Stimulated activated CD4-positive, alpha-beta T cell treated with anti-CD3 and anti-CD28 coated beads, Interleukin-4, amount 100 ng/mL, for 4 hours (primary cell): ENCODE measurements at regions not wholly inside any gene's neighbourhood (a gene's known extent, or its start where the extent isn't known, plus 50 kb on each side); places are given as distances from the start of the nearest gene placed in this dataset.
"Not testable (repeated sequence)": the region's sequence is repeated elsewhere in the genome, so short reads cannot be mapped to it uniquely, and the experiment has no call there.

Experiments
- DNase-seq, 2 experiments: peaks; one replicate each; pipeline ENCODE4 v3.0.0-alpha.2; 2020

DNA sequence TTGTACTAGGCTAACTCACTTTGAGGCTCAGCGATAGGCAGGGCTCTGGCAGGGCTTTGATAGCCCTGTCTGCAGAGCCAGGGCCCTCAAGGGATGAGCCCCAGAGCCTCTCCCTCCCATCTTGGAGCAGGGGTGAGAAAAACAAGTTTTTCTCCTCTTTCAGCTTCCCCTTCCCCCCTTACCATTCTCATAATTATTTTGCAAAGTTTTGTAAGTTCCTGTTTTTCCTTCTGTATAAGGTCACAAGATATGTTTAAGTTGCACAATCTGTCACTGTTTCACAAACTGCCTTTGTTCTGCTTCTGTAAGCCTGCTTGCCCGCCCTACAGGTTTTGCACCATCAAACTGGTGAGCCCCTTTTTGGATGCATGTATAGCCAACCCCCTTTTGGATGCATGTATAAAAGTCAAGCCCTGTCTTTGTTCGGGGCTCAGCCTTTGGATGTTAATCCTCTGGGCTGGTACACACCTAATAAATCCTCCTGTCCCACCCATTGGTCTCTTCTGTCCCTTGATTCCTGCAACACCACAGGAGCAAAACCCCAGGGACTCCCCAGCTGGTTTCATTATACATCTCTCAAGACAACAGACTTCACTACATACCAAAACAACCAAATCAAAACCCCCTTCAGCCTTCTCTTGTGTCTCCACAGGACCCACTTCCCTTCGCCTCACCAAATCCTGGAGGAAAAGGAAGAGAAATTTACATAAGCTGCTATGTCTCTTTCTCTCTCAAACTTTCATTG lies 52.5 kb upstream of the RESF1 start:
- no peak for DNase-seq

DNA sequence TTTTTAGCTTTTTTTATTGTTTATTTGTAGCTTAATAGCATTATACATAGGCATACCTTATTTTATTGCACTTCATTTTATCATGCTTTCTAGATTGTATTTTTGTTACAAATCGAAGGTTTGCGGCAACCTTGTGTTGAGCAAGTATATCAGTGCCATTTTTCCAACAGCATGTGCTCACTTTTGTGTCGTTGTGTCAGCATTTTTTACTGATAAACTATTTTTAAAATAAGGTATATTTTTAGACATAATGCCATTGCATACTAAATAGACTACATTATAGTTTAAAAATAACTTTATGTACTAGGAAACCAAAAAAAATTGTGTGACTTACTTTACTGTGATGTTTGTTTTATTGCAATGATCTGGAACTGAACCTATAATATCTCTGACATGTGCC lies 56.2 kb upstream of the RESF1 start:
- no peak for DNase-seq

DNA sequence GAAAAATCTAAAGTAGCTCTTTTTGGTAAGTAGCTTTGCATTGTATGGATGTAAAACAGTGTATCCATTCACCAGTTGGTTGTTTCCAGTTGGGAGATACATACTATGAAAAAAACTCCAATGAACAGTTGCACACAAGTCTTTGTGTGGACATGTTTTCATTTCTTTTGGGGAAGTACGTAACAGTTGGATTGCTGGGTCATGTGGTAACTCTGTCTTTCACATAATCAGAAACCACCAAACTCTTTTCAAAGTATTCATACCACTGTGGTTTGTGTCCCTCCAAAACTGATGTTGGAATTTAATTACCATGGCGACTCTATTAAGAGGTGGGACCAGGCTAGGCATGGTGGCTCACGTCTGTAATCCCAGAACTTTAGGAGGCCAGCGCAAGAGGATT lies 58.9 kb upstream of the RESF1 start:
- no peak for DNase-seq

DNA sequence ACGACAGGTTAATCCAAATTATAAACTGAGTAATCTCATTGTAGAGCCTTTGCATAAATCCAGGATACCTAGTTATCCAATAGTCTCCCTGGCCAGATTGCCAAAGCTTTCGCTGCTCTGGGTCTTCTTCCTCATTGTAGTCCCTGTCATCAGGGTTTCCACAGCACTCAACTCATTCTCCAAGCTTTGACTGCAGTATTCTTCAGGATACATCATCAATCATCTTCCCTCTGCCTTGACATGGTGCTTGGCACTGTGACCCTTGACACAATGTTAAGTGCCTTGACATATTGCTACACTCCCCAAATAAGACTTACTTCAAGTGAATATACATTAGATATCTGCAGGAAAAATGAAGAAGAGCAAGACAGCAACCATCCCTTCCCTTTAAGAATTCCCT lies 60.1 kb upstream of the RESF1 start:
- no peak for DNase-seq

DNA sequence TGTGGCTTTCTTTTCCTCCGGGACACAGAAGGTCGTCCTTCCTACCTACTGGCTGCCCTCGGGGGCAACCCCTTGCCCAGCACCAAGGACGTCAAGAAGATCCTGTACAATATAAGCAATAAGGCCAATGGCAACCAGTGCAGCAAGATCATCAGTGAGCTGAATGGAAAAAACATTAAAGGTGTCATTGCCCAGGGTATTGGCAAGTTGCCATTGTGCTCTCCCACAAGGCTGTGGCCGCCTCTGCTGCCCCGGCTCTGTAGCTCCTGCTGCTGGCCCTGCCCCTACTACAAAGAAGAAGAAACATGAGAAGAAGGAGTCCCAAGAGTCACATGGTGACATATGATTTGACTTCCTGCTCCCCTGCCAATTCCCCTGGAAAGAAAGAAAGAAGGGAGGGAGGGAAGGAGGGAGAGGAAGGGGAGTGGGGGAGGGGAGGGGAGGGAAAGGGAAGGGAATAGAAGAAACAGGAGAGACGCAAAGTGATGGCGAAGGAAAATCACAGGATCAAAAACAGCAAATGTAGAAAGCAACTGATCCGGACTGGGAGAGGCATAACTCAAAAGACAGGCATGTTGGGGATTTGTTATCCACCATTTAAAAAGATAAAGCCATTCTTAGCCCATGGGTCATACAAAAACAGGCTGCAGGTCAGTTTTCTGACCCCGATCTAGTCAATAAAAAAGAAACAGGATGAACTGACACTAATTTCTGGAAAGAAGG lies 61.3 kb upstream of the RESF1 start:
- DNase-seq = peak in 1 of 2 experiments; percentile 15

DNA sequence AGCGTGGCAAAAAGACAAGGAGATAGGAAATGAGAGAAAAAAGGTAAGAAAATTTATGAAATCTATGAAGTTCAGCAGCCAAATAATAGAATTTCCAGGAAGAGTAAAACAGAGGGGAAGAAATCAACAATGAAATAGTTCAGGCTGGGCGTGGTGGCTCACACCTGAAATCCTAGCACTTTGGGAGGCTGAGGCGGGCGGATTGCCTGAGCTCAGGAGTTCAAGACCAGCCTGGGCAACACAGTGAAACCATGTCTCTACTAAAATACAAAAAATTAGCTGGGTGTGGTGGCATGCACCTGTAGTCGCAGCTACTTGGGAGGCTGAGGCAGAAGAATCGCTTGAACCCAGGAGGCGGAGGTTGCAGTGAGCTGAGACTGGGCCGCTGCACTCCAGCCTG lies 62.1 kb upstream of the RESF1 start:
- not testable (repeated sequence) for DNase-seq

DNA sequence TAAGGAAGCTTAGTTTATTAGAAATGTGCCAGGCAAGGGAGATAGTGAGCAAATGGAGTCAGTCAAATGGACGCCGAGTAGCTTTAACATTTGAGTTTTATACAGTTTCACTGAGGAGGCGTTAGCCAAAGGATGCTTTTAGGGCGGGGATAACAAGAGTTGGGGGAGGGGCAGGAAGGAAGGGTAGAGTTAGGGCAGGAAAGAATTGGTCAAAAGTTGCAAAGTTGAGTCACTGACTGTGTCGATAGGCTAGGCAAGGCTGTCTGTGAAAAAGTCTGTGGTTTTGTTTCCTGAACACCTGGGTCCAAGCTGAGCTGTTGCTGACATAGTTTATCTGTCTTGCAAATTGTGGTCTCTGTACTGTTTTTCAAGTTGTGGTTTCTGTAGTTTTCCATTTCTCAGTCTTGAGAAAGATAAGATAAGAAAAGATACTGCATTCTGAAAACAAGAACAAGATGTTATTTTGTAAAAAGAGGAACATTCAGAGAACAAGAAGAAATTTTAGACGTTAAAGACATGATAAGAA lies 62.6 kb upstream of the RESF1 start:
- peak; percentile 62 to 90 for DNase-seq

DNA sequence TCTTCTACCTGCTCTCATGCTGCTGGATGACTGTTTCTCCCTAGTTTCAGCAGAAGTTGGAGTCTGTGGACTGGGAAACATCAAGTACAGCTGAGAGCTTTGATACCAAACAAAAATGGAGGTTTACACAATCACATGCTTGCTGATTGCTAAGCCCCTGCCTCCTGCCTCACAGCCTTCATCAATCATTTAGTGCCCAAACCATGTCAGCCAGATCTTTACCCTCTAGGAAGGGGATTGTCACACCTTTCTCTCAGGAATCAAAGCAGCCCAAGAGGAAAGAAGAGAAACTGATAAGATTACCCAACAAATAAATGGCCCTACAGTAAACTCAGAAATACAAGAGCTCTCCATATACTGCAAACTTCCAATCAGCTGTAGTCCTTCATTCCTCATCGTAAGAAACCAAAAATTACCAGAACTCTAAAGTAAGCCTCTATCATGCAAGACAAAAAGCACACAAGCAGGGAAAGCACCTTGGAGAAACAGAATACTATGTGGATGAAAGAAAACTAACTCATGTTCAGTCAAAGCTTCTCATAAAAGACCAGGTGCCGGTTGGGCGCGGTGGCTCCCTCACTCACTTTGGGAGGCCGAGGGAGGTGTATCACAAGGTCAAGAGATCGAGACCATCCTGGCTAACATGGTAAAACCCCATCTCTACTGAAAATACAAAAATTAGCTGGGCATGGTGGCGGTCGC lies 63.6 kb upstream of the RESF1 start:
- no peak for DNase-seq

DNA sequence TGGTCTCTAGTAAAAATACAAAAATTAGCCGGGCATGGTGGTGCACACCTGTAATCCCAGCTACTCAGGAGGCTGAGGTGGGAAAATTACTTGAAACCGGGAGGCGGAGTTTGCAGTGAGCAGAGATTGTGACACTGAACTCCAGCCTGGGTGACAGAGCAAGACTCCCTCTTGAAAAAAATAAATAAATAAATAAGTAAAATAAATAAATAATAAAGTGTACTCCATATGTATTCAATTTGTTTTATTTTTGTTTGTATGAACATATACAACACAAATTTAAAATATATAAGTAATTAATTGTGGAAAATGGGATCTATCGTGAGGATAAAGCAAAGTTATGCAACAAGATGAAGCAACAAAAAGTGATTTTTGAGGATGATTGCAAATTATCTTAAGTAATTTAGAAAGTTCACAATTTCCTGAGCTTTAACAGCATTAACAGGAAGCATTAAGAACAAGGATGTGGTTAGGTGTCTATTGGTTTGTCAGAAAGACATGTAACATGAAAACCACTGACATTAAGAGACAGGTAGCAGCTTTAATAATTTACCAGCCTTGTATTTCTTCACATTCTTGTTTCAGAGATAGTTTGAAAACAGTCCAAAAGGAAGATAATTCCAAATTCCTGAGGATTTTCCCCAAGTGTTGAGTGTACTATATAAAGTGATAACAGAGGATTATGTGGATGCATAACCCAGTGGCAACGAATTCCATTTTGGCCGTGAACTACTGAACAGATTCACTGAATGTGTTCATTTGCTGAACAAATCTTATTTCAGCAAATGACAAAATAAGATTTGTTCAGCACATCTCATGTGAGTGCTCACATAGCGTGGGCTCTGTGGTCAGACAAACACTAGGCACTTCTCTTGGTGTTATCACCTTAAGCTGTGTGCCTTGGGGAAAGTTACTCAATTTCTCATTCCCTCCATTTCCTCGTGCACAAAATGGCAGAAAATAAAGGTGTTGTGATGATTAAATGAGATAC lies 68.6 kb upstream of the RESF1 start:
- DNase-seq = peak in 1 of 2 experiments; percentile 9

DNA sequence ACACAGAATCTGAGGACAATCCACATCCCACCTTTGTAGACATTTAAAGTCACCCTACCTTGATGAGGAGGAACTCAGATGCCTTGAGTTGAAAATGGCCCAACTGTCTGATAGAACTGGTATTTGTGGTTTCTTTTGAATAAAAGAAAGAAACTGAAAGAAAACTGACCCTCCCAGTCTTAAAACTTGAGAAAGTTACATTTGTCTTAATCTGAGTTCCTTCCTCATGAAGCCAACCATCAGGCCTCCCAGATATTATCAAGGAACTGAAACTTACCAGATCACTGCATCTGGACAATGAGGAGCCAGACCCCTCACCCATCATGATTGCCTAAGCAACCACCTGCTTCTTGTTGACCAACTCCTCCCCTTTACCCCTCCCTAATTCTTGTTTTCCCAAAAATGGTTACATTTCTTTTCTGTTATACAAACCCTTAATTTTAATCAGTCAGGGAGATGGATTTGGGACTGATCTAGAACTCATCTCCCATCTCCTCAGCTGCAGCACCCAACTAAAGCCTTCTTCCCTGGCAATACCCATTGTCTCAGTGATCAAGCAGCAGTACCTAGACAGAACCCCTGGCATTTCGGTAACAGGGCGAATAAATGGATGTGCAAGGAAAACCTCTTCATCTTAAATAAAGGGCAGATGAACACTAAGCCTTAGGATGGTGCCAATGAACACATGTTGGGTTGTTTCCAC lies 72.0 kb upstream of the RESF1 start:
- no peak for DNase-seq

DNA sequence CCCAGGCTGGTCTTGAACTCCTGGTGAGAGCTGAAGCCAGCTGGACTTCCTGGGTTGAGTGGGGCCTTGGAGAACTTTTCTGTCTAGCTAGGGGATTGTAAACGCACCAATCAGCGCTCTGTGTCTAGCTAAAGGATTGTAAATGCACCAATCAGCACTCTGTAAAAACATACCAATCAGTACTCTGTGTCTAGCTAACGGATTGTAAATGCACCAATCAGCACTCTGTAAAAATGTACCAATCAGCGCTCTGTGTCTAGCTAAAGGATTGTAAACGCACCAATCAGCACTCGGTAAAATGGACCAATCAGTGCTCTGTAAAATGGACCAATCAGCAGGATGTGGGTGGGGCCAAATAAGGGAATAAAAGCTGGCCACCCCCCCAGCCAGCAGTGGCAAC lies 76.5 kb upstream of the RESF1 start:
- DNase-seq = not testable (repeated sequence)

DNA sequence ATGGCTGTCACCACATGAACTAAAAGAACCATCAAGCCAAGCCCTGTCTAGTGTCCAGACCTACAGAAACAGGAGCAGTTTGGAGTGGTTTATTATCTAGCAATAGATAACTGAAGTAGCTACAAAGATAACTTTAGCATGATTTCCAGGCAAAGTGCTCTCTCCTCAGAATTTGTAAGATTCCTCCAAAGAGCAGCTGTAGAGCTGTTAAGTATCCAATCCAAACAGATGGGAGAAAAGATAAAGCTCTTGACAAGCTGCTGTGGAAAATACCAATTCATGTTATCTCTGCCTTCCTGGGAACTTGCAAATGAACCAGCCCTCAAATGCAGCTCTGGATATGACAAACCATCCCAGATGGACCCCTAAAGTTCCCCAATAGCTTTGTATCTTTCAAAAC lies 78.9 kb upstream of the RESF1 start:
- no peak for DNase-seq

DNA sequence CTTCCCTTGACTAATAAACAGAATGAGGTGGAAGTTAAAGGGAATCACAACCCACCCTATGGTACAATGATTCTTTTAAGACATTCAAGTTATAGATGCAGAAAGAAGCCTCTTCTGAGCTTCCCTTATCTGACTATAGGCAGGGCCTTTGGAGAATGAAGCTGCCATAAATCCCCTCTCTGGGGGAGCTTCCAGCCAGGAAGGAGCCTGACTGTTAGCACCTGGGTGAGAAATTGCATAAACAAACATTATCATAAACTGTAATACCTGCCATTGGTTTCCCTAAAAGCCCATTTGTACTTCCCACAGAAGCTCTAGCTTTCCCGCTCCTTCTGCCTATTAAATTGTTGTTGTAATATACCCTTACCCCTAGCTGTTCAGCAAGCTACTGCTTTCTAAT lies 81.3 kb upstream of the RESF1 start:
- no peak for DNase-seq

DNA sequence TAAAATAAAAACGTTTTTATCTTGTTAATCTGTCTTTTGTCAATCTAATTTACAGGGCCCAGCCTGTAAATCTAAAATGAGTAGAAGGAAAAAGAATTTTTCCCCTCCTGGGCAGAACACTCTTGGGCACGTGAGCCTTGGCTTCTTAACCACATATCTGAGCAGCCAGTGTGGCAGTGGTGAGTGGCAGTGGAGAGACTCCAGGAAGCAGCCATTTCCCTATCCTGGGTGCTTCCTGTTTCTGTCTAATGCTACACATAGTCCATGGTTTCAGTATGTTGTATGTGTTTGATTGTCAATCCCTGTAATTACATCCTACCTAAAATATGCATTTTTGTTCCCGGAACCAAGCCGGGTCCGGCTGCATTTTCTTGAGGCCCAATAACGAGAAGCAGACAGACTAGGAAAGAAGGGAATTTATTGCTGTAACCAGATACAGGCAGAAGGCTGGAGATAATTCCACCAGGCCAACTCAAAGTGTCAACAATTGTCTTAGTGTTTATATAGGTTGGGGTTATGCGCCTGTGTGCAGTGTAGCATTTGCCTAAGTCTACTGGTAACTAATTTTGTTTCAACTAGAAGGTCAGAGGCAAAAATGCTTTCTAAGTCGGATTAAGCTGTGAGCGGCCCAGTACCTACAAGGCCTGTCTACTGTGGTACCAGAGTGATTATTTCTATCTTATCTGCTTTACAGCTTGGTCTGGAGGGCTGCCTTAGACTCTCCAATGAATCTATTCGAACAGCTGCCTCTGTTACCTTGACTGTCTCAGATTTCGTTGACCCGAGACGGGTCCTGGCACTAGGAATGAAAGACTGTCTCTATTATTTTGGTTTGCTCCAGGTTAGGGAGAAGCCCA lies 82.4 kb upstream of the RESF1 start:
- no peak for DNase-seq

DNA sequence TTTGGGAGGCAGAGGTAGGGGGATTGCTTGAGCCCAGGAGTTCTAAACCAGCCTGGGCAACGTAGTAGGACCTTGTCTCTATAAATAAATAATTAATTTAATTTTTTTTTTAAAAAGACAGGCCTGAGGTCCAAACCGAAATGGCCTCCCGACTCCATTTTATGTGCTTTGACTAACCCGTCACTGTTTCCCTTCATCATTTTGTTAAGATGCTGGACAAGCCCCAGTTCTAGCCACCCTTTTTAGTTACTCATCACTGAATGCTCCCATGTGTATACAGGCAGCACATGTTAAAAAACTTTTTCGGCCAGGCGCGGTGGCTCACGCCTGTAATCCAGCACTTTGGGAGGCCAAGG lies 83.6 kb upstream of the RESF1 start:
- no peak for DNase-seq

DNA sequence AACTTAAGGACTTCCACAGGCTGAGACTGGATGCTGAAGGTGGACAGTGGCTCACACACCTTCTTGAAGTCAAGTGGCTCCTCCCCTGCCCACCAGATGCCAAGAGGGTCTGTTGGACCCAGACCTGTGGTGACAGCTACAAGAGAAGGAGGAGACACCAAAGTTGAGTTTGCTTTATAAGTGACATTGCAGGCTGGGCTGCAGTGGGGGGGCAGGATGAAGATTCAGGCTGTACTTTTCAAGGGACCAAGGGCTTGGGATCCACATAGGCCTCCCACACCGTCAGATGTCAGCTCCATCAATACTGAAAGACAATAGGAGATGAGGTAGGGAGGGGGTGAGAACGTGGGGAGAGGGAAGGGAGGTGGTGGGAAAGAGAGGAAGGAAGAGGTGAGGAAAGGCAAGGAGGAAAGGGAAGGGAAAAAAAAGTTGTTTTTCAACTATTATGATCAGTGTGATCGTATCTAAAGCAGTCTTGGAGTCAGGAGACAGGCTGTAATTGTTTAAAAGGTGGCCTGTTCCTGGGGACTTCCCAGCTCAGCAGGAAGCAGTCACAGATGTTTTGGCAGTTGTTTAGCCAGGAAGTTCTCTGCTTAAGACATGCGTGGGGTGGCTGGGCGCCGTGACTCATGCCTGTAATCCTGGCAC lies 84.1 kb upstream of the RESF1 start:
- peak; percentile 52 to 77 for DNase-seq

DNA sequence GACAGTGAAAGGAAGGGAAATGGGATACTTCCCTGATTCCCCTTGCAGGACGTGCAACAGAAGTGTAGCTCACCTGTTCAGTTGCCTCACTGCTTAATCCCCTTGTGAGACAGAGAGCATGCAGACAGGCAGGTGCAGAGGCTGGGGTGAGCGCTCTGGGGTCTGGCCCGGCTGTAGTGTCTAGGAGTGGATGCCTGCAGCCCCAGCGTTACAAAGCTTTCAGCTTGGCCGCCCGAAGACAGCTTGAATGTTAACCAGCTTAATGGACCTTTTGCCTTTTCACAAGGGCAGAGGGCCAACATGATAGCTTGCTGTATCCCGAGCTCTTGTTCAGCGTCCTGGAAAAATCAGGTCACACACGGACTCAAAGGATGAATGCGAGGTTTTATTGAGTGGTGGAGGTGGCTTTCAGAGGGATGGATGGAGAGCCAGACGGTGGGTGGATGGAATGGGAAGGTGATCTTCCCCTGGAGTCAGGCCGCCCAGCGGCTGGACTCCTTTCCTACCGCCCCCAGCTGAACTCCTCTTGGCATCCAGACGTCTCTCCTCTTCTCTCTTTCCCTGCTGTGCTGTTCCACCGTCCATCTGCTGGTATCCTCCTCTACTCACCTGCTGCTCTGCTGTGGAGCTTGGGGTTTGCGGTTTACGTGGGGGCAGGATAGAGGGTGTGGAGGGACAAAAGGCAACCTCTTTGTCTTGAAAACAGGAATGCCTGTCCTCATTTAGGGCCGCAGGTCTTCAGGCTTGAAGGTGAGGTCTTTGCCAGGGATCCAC lies 86.2 kb upstream of the RESF1 start:
- no peak for DNase-seq

DNA sequence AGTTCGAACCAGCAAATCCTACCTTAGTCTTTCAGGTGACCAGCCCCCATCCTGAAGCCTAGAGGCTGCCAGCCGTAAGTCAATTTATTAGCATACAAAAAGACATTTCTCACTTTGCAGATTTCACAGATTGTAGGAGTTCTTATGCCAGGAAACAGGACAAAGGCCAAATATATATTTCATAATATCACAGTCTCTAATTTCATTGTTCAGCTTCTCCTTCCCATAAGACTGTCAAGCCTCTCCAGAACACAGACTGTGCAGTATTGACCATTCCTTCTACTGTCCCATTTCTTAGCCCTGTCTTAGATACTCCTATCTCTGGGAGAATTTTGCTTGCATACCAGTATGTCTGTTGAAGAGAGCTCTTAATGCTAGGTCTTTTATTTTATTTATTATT lies 89.2 kb upstream of the RESF1 start:
- DNase-seq = no peak

DNA sequence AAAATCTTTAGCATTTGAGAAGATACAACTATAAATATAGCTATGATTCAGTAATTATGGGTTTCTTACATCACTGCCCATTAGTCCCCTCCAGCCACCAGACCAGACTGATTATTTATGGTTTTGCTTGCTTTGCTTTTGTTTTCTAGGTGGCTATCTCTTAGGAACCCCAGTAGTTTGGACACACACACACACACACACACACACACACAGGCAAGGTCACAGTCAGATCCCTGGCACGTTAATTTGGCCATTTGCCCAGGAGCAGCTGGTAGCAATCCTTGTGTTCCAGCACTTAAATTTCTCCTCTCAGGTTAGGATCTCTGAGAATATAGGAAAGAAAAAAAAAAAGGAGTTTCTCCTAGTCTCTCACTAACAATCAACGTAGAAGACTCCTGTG lies 90.2 kb upstream of the RESF1 start:
- DNase-seq = no peak

DNA sequence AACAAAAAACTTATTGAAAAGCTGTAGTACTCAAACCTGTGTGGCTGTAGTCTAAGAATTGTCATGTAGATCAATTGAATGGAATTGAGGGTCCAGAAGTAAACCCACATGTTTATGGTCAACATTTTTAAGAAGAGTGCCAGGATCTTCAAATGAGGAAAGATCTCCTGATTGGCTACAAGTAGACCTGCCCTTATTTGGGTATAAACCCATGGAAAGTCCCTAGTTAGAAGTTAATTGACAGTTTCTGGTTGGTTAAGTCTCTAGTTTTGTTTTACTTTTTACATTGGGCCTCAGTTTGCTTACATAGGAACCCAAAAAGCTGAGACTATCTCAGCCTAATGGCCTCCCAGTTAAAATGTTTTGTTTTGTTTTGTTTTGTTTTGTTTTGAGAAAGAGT lies 91.9 kb upstream of the RESF1 start:
- DNase-seq = no peak
